GM12878 (cell line): ENCODE measurements at regions not wholly inside any gene's neighbourhood (a gene's known extent, or its start where the extent isn't known, plus 50 kb on each side); places are given as distances from the start of the nearest gene placed in this dataset.

ENCODE experiments used
- ATAC-seq: fragments of 200-7000 bp; cut with Tn5 transposase; 3 replicates; pipeline ENCODE4 v1.9.1; 2020; ENCODE audit warnings: mild to moderate bottlenecking, moderate library complexity
- BruUV-seq: library from RNA; stranded (reverse); fragments of 400-500 nt; replicated peaks from 2 replicates; lab custom pipeline; 2021; lab: Mats Ljungman, UMichigan
- CTCF ChIA-PET: fragments of 300-600 bp; sonication (Branson Sonifier 250); formaldehyde crosslinking; extraction: SDS; loops from one replicate; lab custom pipeline; 2021; ENCODE audit warnings: inconsistent platforms; lab: Yijun Ruan, JAX
- POLR2A ChIA-PET: fragments of 350-600 bp; formaldehyde crosslinking; extraction: SDS; loops from one replicate; lab custom pipeline; 2021; ENCODE audit warnings: inconsistent platforms; lab: Charles Lee
- RAD21 ChIA-PET: fragments of 300-600 bp; sonication (Branson Sonifier 250); formaldehyde crosslinking; loops from one replicate; lab custom pipeline; 2023; ENCODE audit warnings: antibody characterized with exemption; ENCODE audit not compliant: unreplicated experiment; lab: Charles Lee
- SMC1A ChIA-PET: fragments of 300-600 bp; sonication (Branson Sonifier 250); formaldehyde crosslinking; loops from one replicate; lab custom pipeline; 2023; ENCODE audit not compliant: unreplicated experiment, uncharacterized antibody; lab: Charles Lee
- DNase-seq: peaks from one replicate; pipeline ENCODE4 v3.0.0-alpha.2; 2011; ENCODE audit warnings: low read depth, low spot score
- FAIRE-seq: peaks from 3 replicates; lab custom pipeline; 2011; peaks lifted over from hg19 to GRCh38; lab: Jason Lieb, UNC
- H2AFZ ChIP-seq: 2 replicates; pipeline ENCODE4 v1.6.0; 2011; ENCODE audit warnings: low read depth, low read length, control low read depth; ENCODE audit not compliant: control insufficient read depth
- H3K27ac ChIP-seq: 2 replicates; pipeline ENCODE4 v1.5.1; 2011; ENCODE audit warnings: control low read depth; ENCODE audit not compliant: control insufficient read depth, insufficient read depth
- H3K27me3 ChIP-seq, 2 experiments: replicated peaks in 1 of 2; 2 replicates each; pipeline versions ENCODE4 v1.6.0 to v1.6.1; 2011; ENCODE audit warnings: low read length in 1 of 2; ENCODE audit not compliant: control insufficient read depth in 2 of 2, insufficient read depth in 2 of 2
- H3K36me3 ChIP-seq, 2 experiments: 2 replicates each; pipeline ENCODE4 v1.5.1; 2011; ENCODE audit warnings: low read length in 1 of 2; ENCODE audit not compliant: control insufficient read depth in 2 of 2, insufficient read depth in 2 of 2
- H3K4me1 ChIP-seq: 2 replicates; pipeline ENCODE4 v1.6.1; 2011; ENCODE audit warnings: mild to moderate bottlenecking, low read length, moderate library complexity, mixed read lengths; ENCODE audit not compliant: control insufficient read depth, insufficient read depth
- H3K4me2 ChIP-seq: 2 replicates; pipeline ENCODE4 v1.6.0; 2011; ENCODE audit warnings: control low read depth; ENCODE audit not compliant: control insufficient read depth, insufficient read depth
- H3K4me3 ChIP-seq: fragments of 200-600 bp; sonication (generic); 2 replicates; pipeline ENCODE4 v1.5.1; 2016
- H3K79me2 ChIP-seq: 2 replicates; pipeline ENCODE4 v1.6.0; 2011; ENCODE audit warnings: low read length; ENCODE audit not compliant: control insufficient read depth, insufficient read depth
- H3K9ac ChIP-seq: 2 replicates; pipeline ENCODE4 v1.8.0; 2011; ENCODE audit warnings: low read length, control low read depth, mixed read lengths; ENCODE audit not compliant: control insufficient read depth, insufficient read depth
- H3K9me3 ChIP-seq: replicated peaks from 3 replicates; pipeline ENCODE4 v1.5.1; 2011; ENCODE audit warnings: mild to moderate bottlenecking, low read length; ENCODE audit not compliant: control insufficient read depth, insufficient read depth
- H4K20me1 ChIP-seq: 2 replicates; pipeline ENCODE4 v1.6.0; 2011; ENCODE audit not compliant: control insufficient read depth, insufficient read depth
- ETV6 ChIP-seq, 2 experiments: fragments of 450-650 bp in 1 of 2; IDR thresholded peaks in 1 of 2; conservative IDR thresholded peaks in 1 of 2; 2 replicates each; pipeline ENCODE4 v1.6.1; 2014; ENCODE audit warnings: antibody characterized with exemption in 1 of 2, borderline replicate concordance in 1 of 2, low read depth in 1 of 2, mild to moderate bottlenecking in 1 of 2, moderate library complexity in 1 of 2
- SRF ChIP-seq, 2 experiments: IDR thresholded peaks; 2 replicates each; pipeline ENCODE4 v1.6.1; 2011; ENCODE audit warnings: low read depth in 2 of 2, low read length in 2 of 2, mild to moderate bottlenecking in 1 of 2, moderate library complexity in 1 of 2
- ZNF217 ChIP-seq: fragments of 450-650 bp; IDR thresholded peaks from 2 replicates; pipeline ENCODE4 v1.6.1; 2017; ENCODE audit warnings: antibody characterized with exemption, mild to moderate bottlenecking
- WGBS: methylation state at CpG from one replicate; pipeline ENCODE4 v1.1.6; 2016; ENCODE audit warnings: low lambda C conversion rate; ENCODE audit not compliant: insufficient replicate concordance, insufficient coverage; ENCODE audit errors: missing lambda C conversion rate; 5-methylcytosine and 5-hydroxymethylcytosine counted together
- in situ Hi-C: fragments of 300-500 bp; cut with MboI; formaldehyde crosslinking; loops from 9 replicates; pipeline ENCODE4 v1.14.3; 2018; ENCODE audit warnings: mixed read lengths
- intact Hi-C: fragments of 100-400 bp; cut with micrococcal nuclease; formaldehyde crosslinking; loops from one replicate; pipeline ENCODE4 v1.14.2; 2022; ENCODE audit not compliant: unreplicated experiment
- TF ChIP-seq, protein P1 (sequence below): fragments of 450-650 bp; IDR thresholded peaks from 2 replicates; pipeline ENCODE4 v1.6.1; 2017; ENCODE audit warnings: mild to moderate bottlenecking, moderate library complexity

DNA sequence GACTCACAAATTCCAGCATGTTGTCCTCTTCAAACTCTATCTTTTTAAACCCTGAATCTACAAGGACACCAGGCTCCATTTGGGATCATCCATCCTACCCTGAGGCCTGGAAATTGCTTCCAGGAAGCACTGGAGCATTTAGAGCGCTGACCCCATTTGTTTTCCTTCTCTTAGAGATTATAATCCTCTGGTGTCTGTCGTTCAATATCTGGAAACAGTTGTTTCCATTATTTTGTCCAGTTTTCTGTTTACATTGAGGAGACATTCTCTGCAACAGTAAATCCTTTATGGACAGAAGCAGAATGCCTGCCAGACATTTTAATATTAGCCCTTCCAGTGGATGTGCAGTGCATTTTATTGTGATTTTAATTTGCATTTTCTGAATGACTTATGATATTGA lies 119.4 kb upstream of the MEOX2 start (continued):
- TF ChIP-seq, protein P1, sequence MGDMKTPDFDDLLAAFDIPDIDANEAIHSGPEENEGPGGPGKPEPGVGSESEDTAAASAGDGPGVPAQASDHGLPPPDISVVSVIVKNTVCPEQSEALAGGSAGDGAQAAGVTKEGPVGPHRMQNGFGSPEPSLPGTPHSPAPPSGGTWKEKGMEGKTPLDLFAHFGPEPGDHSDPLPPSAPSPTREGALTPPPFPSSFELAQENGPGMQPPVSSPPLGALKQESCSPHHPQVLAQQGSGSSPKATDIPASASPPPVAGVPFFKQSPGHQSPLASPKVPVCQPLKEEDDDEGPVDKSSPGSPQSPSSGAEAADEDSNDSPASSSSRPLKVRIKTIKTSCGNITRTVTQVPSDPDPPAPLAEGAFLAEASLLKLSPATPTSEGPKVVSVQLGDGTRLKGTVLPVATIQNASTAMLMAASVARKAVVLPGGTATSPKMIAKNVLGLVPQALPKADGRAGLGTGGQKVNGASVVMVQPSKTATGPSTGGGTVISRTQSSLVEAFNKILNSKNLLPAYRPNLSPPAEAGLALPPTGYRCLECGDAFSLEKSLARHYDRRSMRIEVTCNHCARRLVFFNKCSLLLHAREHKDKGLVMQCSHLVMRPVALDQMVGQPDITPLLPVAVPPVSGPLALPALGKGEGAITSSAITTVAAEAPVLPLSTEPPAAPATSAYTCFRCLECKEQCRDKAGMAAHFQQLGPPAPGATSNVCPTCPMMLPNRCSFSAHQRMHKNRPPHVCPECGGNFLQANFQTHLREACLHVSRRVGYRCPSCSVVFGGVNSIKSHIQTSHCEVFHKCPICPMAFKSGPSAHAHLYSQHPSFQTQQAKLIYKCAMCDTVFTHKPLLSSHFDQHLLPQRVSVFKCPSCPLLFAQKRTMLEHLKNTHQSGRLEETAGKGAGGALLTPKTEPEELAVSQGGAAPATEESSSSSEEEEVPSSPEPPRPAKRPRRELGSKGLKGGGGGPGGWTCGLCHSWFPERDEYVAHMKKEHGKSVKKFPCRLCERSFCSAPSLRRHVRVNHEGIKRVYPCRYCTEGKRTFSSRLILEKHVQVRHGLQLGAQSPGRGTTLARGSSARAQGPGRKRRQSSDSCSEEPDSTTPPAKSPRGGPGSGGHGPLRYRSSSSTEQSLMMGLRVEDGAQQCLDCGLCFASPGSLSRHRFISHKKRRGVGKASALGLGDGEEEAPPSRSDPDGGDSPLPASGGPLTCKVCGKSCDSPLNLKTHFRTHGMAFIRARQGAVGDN, result no peak

DNA sequence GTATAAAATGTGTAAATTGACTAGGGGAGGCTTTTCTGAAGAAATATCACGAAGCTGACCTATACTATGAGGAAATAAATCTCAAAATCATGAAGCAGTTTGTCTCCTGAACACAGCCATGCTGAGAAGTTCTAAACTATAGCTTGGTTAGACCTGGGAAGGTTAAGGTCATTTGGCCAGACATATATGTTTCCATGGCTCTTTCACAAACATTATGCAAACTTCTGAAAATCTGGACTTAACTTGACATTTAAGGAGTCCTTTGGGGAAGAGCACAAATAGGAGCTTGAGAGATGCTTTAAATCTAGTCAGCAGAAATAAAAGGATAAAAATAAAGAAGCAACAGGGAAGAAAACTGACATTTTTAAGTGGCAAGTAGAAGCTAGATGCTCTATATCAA lies 115.9 kb upstream of the MEOX2 start:
- intact Hi-C loops, result no loop called here
- SMC1A ChIA-PET, result interaction anchor here (0.6 to 1.2 kb wide), 2 partner anchors 20 to 368 kb away, joined by 3 read pairs; no protein-coding TSS in a partner anchor
- Histone ChIP-seq H3K9ac (no peak overlapping the region), H3K9me3 (no peaks in the 10 kb centered on the region), H3K27me3 (no peaks in the 10 kb centered on the region), H3K36me3 (no peaks in the 10 kb centered on the region), H3K79me2 (no peaks in the 10 kb centered on the region), H3K4me2 (no peak overlapping the region), H2AFZ (no peak overlapping the region), H4K20me1 (no peaks in the 10 kb centered on the region), H3K27ac (no peak overlapping the region), H3K4me1 (no peaks in the 10 kb centered on the region), H3K4me3 (no peak overlapping the region)
- no peak for ATAC-seq
- 0% methylated on average over 1 of the region's 1 CpG for WGBS
- in situ Hi-C loops, result no loop called here
- BruUV-seq, result no TSS peak
- CTCF ChIA-PET, result no interaction called here
- FAIRE-seq, result no peak
- POLR2A ChIA-PET, result no interaction called here
- DNase-seq, result no peak
- RAD21 ChIA-PET, result no interaction called here
- TF ChIP-seq ETV6 (conservative IDR thresholded peaks at IDR 0.05 in 1 of 2, IDR thresholded peaks at IDR 0.05 in 1 of 2; ENCODE audit: borderline replicate concordance in 1 of 2, low read depth in 1 of 2), result no peak
- TF ChIP-seq SRF (IDR thresholded peaks at IDR 0.05; ENCODE audit: low read depth in 2 of 2, low read length in 2 of 2), result no peak
- TF ChIP-seq ZNF217, result no peak
